K562 (cell line): ENCODE measurements at regions not wholly inside any gene's neighbourhood (a gene's known extent, or its start where the extent isn't known, plus 50 kb on each side); places are given as distances from the start of the nearest gene placed in this dataset.
A peak's percentile ranks its signal among the peaks of the same experiment; 100 is the strongest.
"Not testable (repeated sequence)": the region's sequence is repeated elsewhere in the genome, so short reads cannot be mapped to it uniquely, and the experiment has no call there.

Source experiments
- ATAC-seq: fragments of 200-7000 bp; cut with Tn5 transposase; 3 replicates; pipeline ENCODE4 v1.9.1; 2020; ENCODE audit warnings: moderate library complexity
- BruUV-seq: library from RNA; stranded (reverse); fragments of 400-500 nt; replicated peaks from 2 replicates; lab custom pipeline; 2021; lab: Mats Ljungman, UMichigan
- CTCF ChIA-PET: fragments of 300-600 bp; formaldehyde crosslinking; extraction: SDS; loops from one replicate; lab custom pipeline; 2021; ENCODE audit warnings: low intra/inter-chr PET ratio; lab: Yijun Ruan, JAX
- POLR2A ChIA-PET: fragments of 300-600, 350-650 bp; sonication (Branson Sonifier 250); formaldehyde crosslinking; extraction: SDS; loops from one replicate; lab custom pipeline; 2021; ENCODE audit warnings: antibody characterized with exemption, inconsistent platforms; lab: Yijun Ruan, JAX
- DNase-seq, 4 experiments: peaks; one replicate each; pipeline versions ENCODE4 v3.0.0 to v3.0.0-alpha.2; 2011 to 2018; ENCODE audit warnings: low spot score in 3 of 4, mixed read lengths in 3 of 4; ENCODE audit errors: extremely low read depth in 1 of 4
- FAIRE-seq: peaks from 2 replicates; lab custom pipeline; 2011; peaks lifted over from hg19 to GRCh38; lab: Jason Lieb, UNC
- H2AFZ ChIP-seq: 2 replicates; pipeline ENCODE4 v1.6.0; 2011; ENCODE audit warnings: low read depth, low read length, control low read depth, inconsistent platforms
- H3K27ac ChIP-seq: fragments of 200-600 bp; 3 replicates; pipeline ENCODE4 v1.8.0; 2011; ENCODE audit warnings: low read depth, mild to moderate bottlenecking, control low read depth, inconsistent platforms, low read length, moderate library complexity, mixed read lengths; ENCODE audit errors: extremely low read depth
- H3K27me3 ChIP-seq, 2 experiments: fragments of 300-600 bp in 1 of 2; 2 replicates in 1 of 2; 3 replicates in 1 of 2; pipeline versions ENCODE4 v1.6.0 to v1.8.0; 2011; ENCODE audit warnings: inconsistent platforms in 2 of 2, low read length in 2 of 2, mild to moderate bottlenecking in 1 of 2, mixed read lengths in 1 of 2, moderate library complexity in 1 of 2; ENCODE audit not compliant: control insufficient read depth in 2 of 2, insufficient read depth in 2 of 2
- H3K36me3 ChIP-seq: fragments of 300-600 bp; 3 replicates; pipeline ENCODE4 v1.8.0; 2011; ENCODE audit warnings: mild to moderate bottlenecking, low read length, inconsistent platforms; ENCODE audit not compliant: control insufficient read depth, insufficient read depth
- H3K4me1 ChIP-seq, 2 experiments: fragments of 200-600 bp in 1 of 2; replicated peaks in 1 of 2; 2 replicates in 1 of 2; 3 replicates in 1 of 2; pipeline versions ENCODE4 v1.5.1 to v1.8.0; 2011; ENCODE audit warnings: inconsistent platforms in 2 of 2, low read length in 2 of 2, mild to moderate bottlenecking in 1 of 2, mixed read lengths in 1 of 2, moderate library complexity in 1 of 2; ENCODE audit not compliant: control insufficient read depth in 2 of 2, insufficient read depth in 2 of 2
- H3K4me2 ChIP-seq: 2 replicates; pipeline ENCODE4 v1.6.1; 2011; ENCODE audit warnings: low read length, control low read depth, inconsistent platforms, mixed read lengths; ENCODE audit not compliant: insufficient read depth
- H3K4me3 ChIP-seq: fragments of 200-600 bp; sonication (generic), shearing (Covaris generic); 2 replicates; pipeline ENCODE4 v1.5.1; 2016; ENCODE audit warnings: control low read depth, inconsistent platforms
- H3K79me2 ChIP-seq: fragments of 200-600 bp; 3 replicates; pipeline ENCODE4 v1.8.0; 2011; ENCODE audit warnings: low read length, inconsistent platforms; ENCODE audit not compliant: control insufficient read depth, insufficient read depth
- H3K9ac ChIP-seq, 2 experiments: 2 replicates each; pipeline versions ENCODE4 v1.6.0 to v1.6.1; 2011; ENCODE audit warnings: low read depth in 2 of 2, low read length in 2 of 2, control low read depth in 1 of 2, inconsistent platforms in 1 of 2, mild to moderate bottlenecking in 1 of 2, mixed read lengths in 1 of 2; ENCODE audit not compliant: insufficient read depth in 1 of 2
- H3K9me1 ChIP-seq: one replicate; pipeline ENCODE4 v1.6.0; 2011; ENCODE audit warnings: inconsistent platforms, mild to moderate bottlenecking, low read length, moderate library complexity; ENCODE audit not compliant: control insufficient read depth, insufficient read depth
- H3K9me3 ChIP-seq: replicated peaks from 2 replicates; pipeline ENCODE4 v1.5.1; 2011; ENCODE audit warnings: low read depth, low read length, inconsistent platforms; ENCODE audit not compliant: control insufficient read depth, insufficient read depth
- H4K20me1 ChIP-seq: replicated peaks from 2 replicates; pipeline ENCODE4 v1.6.1; 2011; ENCODE audit warnings: low read length, inconsistent platforms, mixed read lengths; ENCODE audit not compliant: control insufficient read depth, insufficient read depth
- BCOR ChIP-seq: fragments of 450-650 bp; IDR thresholded peaks from 2 replicates; pipeline ENCODE4 v1.6.1; 2016
- KDM1A ChIP-seq, 2 experiments: fragments of 450-650 bp; IDR thresholded peaks; 2 replicates each; pipeline ENCODE4 v1.6.1; 2016; ENCODE audit warnings: mild to moderate bottlenecking in 2 of 2
- LEF1 ChIP-seq: fragments of 450-650 bp; IDR thresholded peaks from 2 replicates; pipeline ENCODE4 v1.6.1; 2016; ENCODE audit warnings: mild to moderate bottlenecking
- RBM25 ChIP-seq: fragments of 200-400 bp; formaldehyde crosslinking; IDR thresholded peaks from 2 replicates; pipeline ENCODE4 v1.6.1; 2018; ENCODE audit warnings: low read length, low read depth, moderate library complexity; ENCODE audit not compliant: severe bottlenecking
- ZNF146 ChIP-seq: IDR thresholded peaks from one replicate; pipeline ENCODE4 v1.6.1; 2018; ENCODE audit warnings: missing compliant biosample characterization; ENCODE audit not compliant: unreplicated experiment
- ZNF707 ChIP-seq: fragments of 250-450 bp; sonication (Bioruptor Pico); conservative IDR thresholded peaks from 2 replicates; pipeline ENCODE4 v1.8.0; 2022; ENCODE audit warnings: inconsistent platforms, mild to moderate bottlenecking, moderate library complexity
- WGBS: fragments of 100-300 bp; shearing (Covaris generic); methylation state at CpG from one replicate; pipeline ENCODE4 v1.1.6; 2016; ENCODE audit warnings: low coverage, mixed read lengths; ENCODE audit not compliant: insufficient coverage; ENCODE audit errors: missing lambda C conversion rate; 5-methylcytosine and 5-hydroxymethylcytosine counted together
- in situ Hi-C: fragments of 300-500 bp; cut with MboI; formaldehyde crosslinking; loops from 4 replicates; pipeline ENCODE4 v1.15.0; 2018; ENCODE audit warnings: inconsistent platforms, mixed read lengths
- intact Hi-C: fragments of 100-400 bp; cut with micrococcal nuclease; formaldehyde crosslinking; loops from 2 replicates; pipeline ENCODE4 v1.14.2; 2022

DNA sequence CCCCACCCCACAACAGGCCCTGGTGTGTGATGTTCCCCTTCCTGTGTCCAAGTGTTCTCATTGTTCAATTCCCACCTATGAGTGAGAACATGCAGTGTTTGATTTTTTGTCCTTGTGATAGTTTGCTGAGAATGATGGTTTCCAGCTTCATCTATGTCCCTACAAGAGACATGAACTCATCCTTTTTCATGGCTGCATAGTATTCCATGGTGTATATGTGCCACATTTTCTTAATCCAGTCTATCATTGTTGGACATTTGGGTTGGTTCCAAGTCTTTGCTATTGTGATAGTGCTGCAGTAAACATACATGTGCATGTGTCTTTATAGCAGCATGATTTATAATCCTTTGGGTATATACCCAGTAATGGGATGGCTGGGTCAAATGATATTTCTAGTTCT, 163.9 kb downstream of the PTPRU start:
- H2AFZ ChIP-seq, CTCF ChIA-PET, H3K27ac ChIP-seq, H3K27me3 ChIP-seq, H3K9me1 ChIP-seq, in situ Hi-C loops, FAIRE-seq, H3K79me2 ChIP-seq, H3K36me3 ChIP-seq, H4K20me1 ChIP-seq, H3K4me2 ChIP-seq, ATAC-seq, DNase-seq, H3K4me3 ChIP-seq, BruUV-seq, H3K9ac ChIP-seq, H3K9me3 ChIP-seq, POLR2A ChIA-PET, H3K4me1 ChIP-seq, intact Hi-C loops: not testable (repeated sequence)
- TF ChIP-seq ZNF146 (CRISPR knock-in tag) (peak; percentile 87), KDM1A (IDR thresholded peaks at IDR 0.05) (peak in 1 of 2 experiments; percentile 22; a peak in 1 of 4 replicates), RBM25 (peak; percentile 29), BCOR (peak; percentile 75)

GRCh38 chr1:29399465-29399864, 163.1 kb downstream of the PTPRU start:
- peaks cover 0 to 3% of the 10 kb centered on the region in 2 experiments; a peak in 1 of 5 replicates for H3K4me1 ChIP-seq
- no TSS peak for BruUV-seq
- H3K4me3 ChIP-seq, result no peak overlapping the region
- H3K36me3 ChIP-seq, result no peaks in the 10 kb centered on the region
- H2AFZ ChIP-seq, result no peak overlapping the region
- no peak overlapping the region for H3K4me2 ChIP-seq
- no peak overlapping the region for H3K27ac ChIP-seq
- WGBS, result 0% methylated on average over 1 of the region's 1 CpG
- no peaks in the 10 kb centered on the region for H3K9me3 ChIP-seq
- CTCF ChIA-PET, result no interaction called here
- no peaks in the 10 kb centered on the region for H3K9me1 ChIP-seq
- POLR2A ChIA-PET, result no interaction called here
- TF ChIP-seq ZNF707 (CRISPR knock-in tag), result peak; percentile 86
- no peak for TF ChIP-seq LEF1
- no peak for ATAC-seq
- H3K9ac ChIP-seq, result no peak overlapping the region
- no peak for FAIRE-seq
- no peak for DNase-seq
- in situ Hi-C loops, result no loop called here
- H4K20me1 ChIP-seq, result no peaks in the 10 kb centered on the region
- intact Hi-C loops, result no loop called here
- no peaks in the 10 kb centered on the region for H3K79me2 ChIP-seq
- no peaks in the 10 kb centered on the region; a peak in 1 of 5 replicates for H3K27me3 ChIP-seq
